Mesendoderm (in vitro differentiated cells): ENCODE measurements at regions not wholly inside any gene's neighbourhood (a gene's known extent, or its start where the extent isn't known, plus 50 kb on each side); places are given as distances from the start of the nearest gene placed in this dataset.

ENCODE experiments used
- DNase-seq: peaks from one replicate; pipeline ENCODE4 v3.0.0; 2013
- H2AK5ac ChIP-seq: 2 replicates; pipeline ENCODE4 v1.6.1; 2013; ENCODE audit warnings: low read length, inconsistent platforms
- H2BK120ac ChIP-seq: 2 replicates; pipeline ENCODE4 v1.6.1; 2013; ENCODE audit warnings: low read depth, mild to moderate bottlenecking, low read length, moderate library complexity, mixed read lengths
- H2BK15ac ChIP-seq: replicated peaks from 2 replicates; pipeline ENCODE4 v1.6.1; 2013; ENCODE audit warnings: low read depth, mild to moderate bottlenecking, moderate library complexity
- H2BK5ac ChIP-seq: 2 replicates; pipeline ENCODE4 v1.6.1; 2013; ENCODE audit warnings: low read length, inconsistent platforms
- H3K18ac ChIP-seq: 2 replicates; pipeline ENCODE4 v1.6.1; 2013; ENCODE audit warnings: mild to moderate bottlenecking, low read length, mixed read lengths
- H3K23ac ChIP-seq: one replicate; pipeline ENCODE4 v1.6.1; 2013; ENCODE audit warnings: low read length
- H3K27ac ChIP-seq: 2 replicates; pipeline ENCODE4 v1.5.1; 2013; ENCODE audit warnings: low read depth, mild to moderate bottlenecking, inconsistent platforms, low read length, moderate library complexity
- H3K27me3 ChIP-seq: 2 replicates; pipeline ENCODE4 v1.6.1; 2013; ENCODE audit warnings: low read length, control low read depth, mild to moderate bottlenecking, inconsistent platforms; ENCODE audit not compliant: insufficient read depth, poor library complexity
- H3K36me3 ChIP-seq: 2 replicates; pipeline ENCODE4 v1.6.1; 2013; ENCODE audit warnings: low read length, inconsistent platforms; ENCODE audit not compliant: control insufficient read depth, insufficient read depth
- H3K4ac ChIP-seq: one replicate; pipeline ENCODE4 v1.6.1; 2013; ENCODE audit warnings: low read depth, mild to moderate bottlenecking, low read length, moderate library complexity
- H3K4me1 ChIP-seq: 2 replicates; pipeline ENCODE4 v1.6.1; 2013; ENCODE audit warnings: low read depth, low read length, inconsistent platforms; ENCODE audit not compliant: control insufficient read depth
- H3K4me2 ChIP-seq: 2 replicates; pipeline ENCODE4 v1.6.1; 2013; ENCODE audit warnings: low read length
- H3K4me3 ChIP-seq: 2 replicates; pipeline ENCODE4 v1.5.1; 2013; ENCODE audit warnings: mild to moderate bottlenecking, low read length
- H3K56ac ChIP-seq: one replicate; pipeline ENCODE4 v1.6.1; 2013; ENCODE audit warnings: low read length
- H3K79me1 ChIP-seq: 2 replicates; pipeline ENCODE4 v1.6.1; 2013; ENCODE audit warnings: low read length, inconsistent platforms
- H3K79me2 ChIP-seq: 2 replicates; pipeline ENCODE4 v1.6.1; 2013; ENCODE audit warnings: mild to moderate bottlenecking, low read length; ENCODE audit not compliant: control insufficient read depth, insufficient read depth
- H3K9ac ChIP-seq: 2 replicates; pipeline ENCODE4 v1.6.1; 2013; ENCODE audit warnings: low read length, inconsistent platforms
- H4K5ac ChIP-seq: one replicate; pipeline ENCODE4 v1.6.1; 2013; ENCODE audit warnings: low read length
- H4K8ac ChIP-seq: one replicate; pipeline ENCODE4 v1.6.1; 2013; ENCODE audit warnings: low read depth, mild to moderate bottlenecking, control low read depth, low read length, moderate library complexity
- WGBS: extraction: QIAGEN DNeasy Blood & Tissue Kit; methylation state at CpG from one replicate; pipeline ENCODE4 v1.1.7; 2013; ENCODE audit warnings: low lambda C conversion rate, missing lambda C conversion rate; ENCODE audit not compliant: insufficient coverage; ENCODE audit errors: extremely low coverage; 5-methylcytosine and 5-hydroxymethylcytosine counted together

- WGBS: no CpG with 5 or more reads among the region's 2 CpGs
- Histone ChIP-seq H3K4me1 (no peaks in the 10 kb centered on the region), H2BK120ac (no peak overlapping the region), H3K36me3 (no peaks in the 10 kb centered on the region), H3K18ac (no peak overlapping the region), H2BK15ac (no peak overlapping the region), H2AK5ac (no peak overlapping the region), H3K27ac (no peak overlapping the region), H3K56ac (no peak overlapping the region), H3K79me1 (no peaks in the 10 kb centered on the region), H3K4me3 (no peak overlapping the region), H4K5ac (no peak overlapping the region), H2BK5ac (no peak overlapping the region), H4K8ac (no peak overlapping the region), H3K79me2 (no peaks in the 10 kb centered on the region), H3K27me3 (no peaks in the 10 kb centered on the region), H3K4ac (no peak overlapping the region), H3K23ac (no peak overlapping the region), H3K9ac (no peak overlapping the region), H3K4me2 (no peak overlapping the region)
- DNase-seq: peak; percentile 38
These were observed 1921.6 kb upstream of the WWC1 start for GRCh38 chr5:166369807-166370206.

- H3K36me3 ChIP-seq: no peaks in the 10 kb centered on the region
- no peak overlapping the region for H2BK120ac ChIP-seq
- no peak overlapping the region for H4K8ac ChIP-seq
- H3K9ac ChIP-seq: no peak overlapping the region
- H3K56ac ChIP-seq: no peak overlapping the region
- no peak overlapping the region for H3K23ac ChIP-seq
- H3K18ac ChIP-seq: no peak overlapping the region
- H3K4me3 ChIP-seq: no peak overlapping the region
- no CpG with 5 or more reads among the region's 6 CpGs for WGBS
- H3K27ac ChIP-seq: no peak overlapping the region
- no peaks in the 10 kb centered on the region for H3K79me1 ChIP-seq
- H2BK5ac ChIP-seq: no peak overlapping the region
- no peaks in the 10 kb centered on the region for H3K4me1 ChIP-seq
- H3K4ac ChIP-seq: no peak overlapping the region
- H3K4me2 ChIP-seq: no peak overlapping the region
- H2AK5ac ChIP-seq: no peak overlapping the region
- DNase-seq: no peak
- no peak overlapping the region for H4K5ac ChIP-seq
- no peaks in the 10 kb centered on the region for H3K27me3 ChIP-seq
- no peaks in the 10 kb centered on the region for H3K79me2 ChIP-seq
- H2BK15ac ChIP-seq: no peak overlapping the region
These were observed 1920.3 kb upstream of the WWC1 start for GRCh38 chr5:166370928-166371690.

GRCh38 chr5:166373817-166374216 is 1917.6 kb upstream of the WWC1 start:
- Histone ChIP-seq H3K27me3 (no peaks in the 10 kb centered on the region), H3K18ac (no peak overlapping the region), H3K4me1 (no peaks in the 10 kb centered on the region), H2BK120ac (no peak overlapping the region), H4K5ac (no peak overlapping the region), H3K27ac (no peak overlapping the region), H3K4me2 (no peak overlapping the region), H3K4me3 (no peak overlapping the region), H2BK15ac (no peak overlapping the region), H4K8ac (no peak overlapping the region), H3K4ac (no peak overlapping the region), H2BK5ac (no peak overlapping the region), H3K9ac (no peak overlapping the region), H2AK5ac (no peak overlapping the region), H3K36me3 (no peaks in the 10 kb centered on the region), H3K23ac (no peak overlapping the region), H3K56ac (no peak overlapping the region), H3K79me2 (no peaks in the 10 kb centered on the region), H3K79me1 (no peaks in the 10 kb centered on the region)
- DNase-seq: no peak
- no CpG with 5 or more reads among the region's 2 CpGs for WGBS

- H2BK120ac ChIP-seq: no peak overlapping the region
- no peak for DNase-seq
- no peak overlapping the region for H2BK5ac ChIP-seq
These were observed 1913.7 kb upstream of the WWC1 start for GRCh38 chr5:166377756-166378155.

GRCh38 chr5:166379517-166379916 is 1911.9 kb upstream of the WWC1 start:
- Histone ChIP-seq H2AK5ac (no peak overlapping the region), H4K8ac (no peak overlapping the region), H3K36me3 (no peaks in the 10 kb centered on the region), H3K23ac (no peak overlapping the region), H2BK120ac (no peak overlapping the region), H3K4me3 (no peak overlapping the region), H2BK5ac (no peak overlapping the region), H3K56ac (no peak overlapping the region), H3K4ac (no peak overlapping the region), H3K4me1 (no peaks in the 10 kb centered on the region), H3K27me3 (no peaks in the 10 kb centered on the region), H3K9ac (no peak overlapping the region), H3K79me2 (no peaks in the 10 kb centered on the region), H3K4me2 (no peak overlapping the region), H2BK15ac (no peak overlapping the region), H4K5ac (no peak overlapping the region), H3K79me1 (no peaks in the 10 kb centered on the region), H3K18ac (no peak overlapping the region), H3K27ac (no peak overlapping the region)
- WGBS: no CpG with 5 or more reads among the region's 11 CpGs
- DNase-seq: no peak

More at GRCh38 chr5:166377756-166378155, 1913.7 kb upstream of the WWC1 start:
- H2AK5ac ChIP-seq: no peak overlapping the region
- no peaks in the 10 kb centered on the region for H3K4me1 ChIP-seq
- H3K27ac ChIP-seq: no peak overlapping the region
- H3K36me3 ChIP-seq: no peaks in the 10 kb centered on the region
- no peak overlapping the region for H3K23ac ChIP-seq
- WGBS: no CpG with 5 or more reads among the region's 6 CpGs
- H3K18ac ChIP-seq: no peak overlapping the region
- H3K4me3 ChIP-seq: no peak overlapping the region
- H3K4ac ChIP-seq: no peak overlapping the region
- H3K4me2 ChIP-seq: no peak overlapping the region
- H2BK15ac ChIP-seq: no peak overlapping the region
- H3K79me1 ChIP-seq: no peaks in the 10 kb centered on the region
- no peak overlapping the region for H4K5ac ChIP-seq
- H4K8ac ChIP-seq: no peak overlapping the region
- H3K79me2 ChIP-seq: no peaks in the 10 kb centered on the region
- no peaks in the 10 kb centered on the region for H3K27me3 ChIP-seq
- no peak overlapping the region for H3K56ac ChIP-seq
- no peak overlapping the region for H3K9ac ChIP-seq

- no peaks in the 10 kb centered on the region for H3K79me1 ChIP-seq
- no peak overlapping the region for H2AK5ac ChIP-seq
- H3K36me3 ChIP-seq: no peaks in the 10 kb centered on the region
- H4K8ac ChIP-seq: no peak overlapping the region
- H2BK15ac ChIP-seq: peak overlapping the region; percentile 57
- H2BK120ac ChIP-seq: no peak overlapping the region
- WGBS: no CpG with 5 or more reads among the region's 4 CpGs
- H3K27me3 ChIP-seq: no peaks in the 10 kb centered on the region
- peak; percentile 92 for DNase-seq
- no peak overlapping the region for H3K23ac ChIP-seq
- no peak overlapping the region for H3K4ac ChIP-seq
- H3K27ac ChIP-seq: no peak overlapping the region
- peak overlapping the region; percentile 57 for H3K18ac ChIP-seq
- H3K79me2 ChIP-seq: no peaks in the 10 kb centered on the region
- H3K4me2 ChIP-seq: no peak overlapping the region
- no peak overlapping the region for H2BK5ac ChIP-seq
- no peak overlapping the region for H3K9ac ChIP-seq
- H3K4me3 ChIP-seq: no peak overlapping the region
- peak overlapping the region; percentile 25 for H3K56ac ChIP-seq
- no peak overlapping the region for H4K5ac ChIP-seq
- H3K4me1 ChIP-seq: no peaks in the 10 kb centered on the region
These were observed 1909.4 kb upstream of the WWC1 start for GRCh38 chr5:166382031-166382430.
